ENCODE measurements at regions not wholly inside any gene's neighbourhood (a gene's known extent, or its start where the extent isn't known, plus 50 kb on each side); places are given as distances from the start of the nearest gene placed in this dataset.

DNA sequence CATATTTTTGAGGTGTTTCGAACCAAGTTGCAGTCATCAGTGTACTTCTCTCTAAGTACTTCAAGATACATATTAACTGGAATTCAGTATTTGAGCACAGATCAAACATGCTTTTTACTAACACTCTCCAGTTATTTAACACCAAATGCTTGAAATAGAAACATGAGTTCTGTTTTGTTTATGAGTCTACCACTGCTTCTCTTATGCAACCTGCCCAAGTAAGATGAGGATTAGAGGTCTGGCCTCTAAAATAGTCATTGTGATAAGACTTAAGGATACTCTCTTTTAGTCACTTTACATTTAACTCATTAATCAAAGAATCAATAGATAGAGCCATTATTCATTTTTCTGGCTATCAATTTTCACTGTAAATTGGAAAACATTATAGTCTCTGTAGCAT, 156.2 kb upstream of the THRB start:
- 93% methylated on average over 1 of the region's 1 CpG for WGBS
- H3K4me1 ChIP-seq (ENCODE audit: control insufficient read depth in 2 of 2, insufficient read depth in 2 of 2, low read length in 2 of 2), result no peaks in the 10 kb centered on the region
- H3K27me3 ChIP-seq (ENCODE audit: control insufficient read depth in 2 of 2, insufficient read depth in 1 of 2, low read length in 1 of 2), result no peaks in the 10 kb centered on the region
- H3K27ac ChIP-seq (ENCODE audit: low read depth in 1 of 2, low read length in 1 of 2), result no peak overlapping the region
- no peaks in the 10 kb centered on the region for H3K36me3 ChIP-seq (ENCODE audit: control insufficient read depth in 2 of 2, insufficient read depth in 2 of 2, low read length in 1 of 2)
- no peak overlapping the region for H3K4me3 ChIP-seq (ENCODE audit: low read length in 2 of 2)
- DNase-seq (ENCODE audit: low read depth in 6 of 9, low spot score in 9 of 9), result no peak
- H3K9me3 ChIP-seq (ENCODE audit: control insufficient read depth in 2 of 2, insufficient read depth in 1 of 2, low read length in 1 of 2), result no peaks in the 10 kb centered on the region

DNA sequence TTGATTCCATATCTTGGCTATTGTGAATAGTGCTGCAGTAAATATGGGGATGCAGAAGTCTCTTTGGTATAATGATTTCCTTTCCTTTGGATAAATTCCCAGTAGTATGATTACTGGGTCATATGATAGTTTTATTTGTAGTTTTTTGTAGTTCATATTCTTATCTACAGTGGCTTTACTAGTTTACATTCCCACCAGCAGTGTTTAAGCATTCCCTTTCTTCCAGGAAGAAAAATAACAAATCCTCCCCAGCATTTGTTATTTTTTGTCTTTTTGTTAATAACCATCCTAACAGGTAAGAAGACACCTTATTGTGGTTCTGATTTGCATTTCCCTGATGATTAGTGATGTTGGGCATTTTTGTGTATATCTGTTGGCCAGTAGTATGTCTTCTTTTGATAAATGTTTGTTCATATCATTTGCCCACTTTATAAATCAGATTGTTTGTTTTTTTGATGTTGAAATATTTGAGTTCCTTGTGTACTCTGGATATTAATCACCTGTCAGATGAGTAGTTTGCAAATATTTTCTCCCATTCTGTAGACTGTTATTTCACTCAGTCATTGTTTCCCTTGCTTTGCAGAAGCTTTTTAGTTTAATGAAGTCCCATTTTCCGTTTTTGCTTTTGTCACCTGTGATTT, 163.3 kb upstream of the THRB start:
- Histone ChIP-seq H3K4me1 (ENCODE audit: control insufficient read depth in 2 of 2, insufficient read depth in 2 of 2, low read length in 2 of 2) (no peaks in the 10 kb centered on the region), H3K36me3 (ENCODE audit: control insufficient read depth in 2 of 2, insufficient read depth in 2 of 2, low read length in 1 of 2) (no peaks in the 10 kb centered on the region), H3K9me3 (ENCODE audit: control insufficient read depth in 2 of 2, insufficient read depth in 1 of 2, low read length in 1 of 2) (no peaks in the 10 kb centered on the region), H3K4me3 (ENCODE audit: low read length in 2 of 2) (no peak overlapping the region), H3K27ac (ENCODE audit: low read depth in 1 of 2, low read length in 1 of 2) (no peak overlapping the region), H3K27me3 (ENCODE audit: control insufficient read depth in 2 of 2, insufficient read depth in 1 of 2, low read length in 1 of 2) (no peaks in the 10 kb centered on the region)
- no peak for DNase-seq (ENCODE audit: low read depth in 6 of 9, low spot score in 9 of 9)
- WGBS, result 88% methylated on average over 1 of the region's 1 CpG

DNA sequence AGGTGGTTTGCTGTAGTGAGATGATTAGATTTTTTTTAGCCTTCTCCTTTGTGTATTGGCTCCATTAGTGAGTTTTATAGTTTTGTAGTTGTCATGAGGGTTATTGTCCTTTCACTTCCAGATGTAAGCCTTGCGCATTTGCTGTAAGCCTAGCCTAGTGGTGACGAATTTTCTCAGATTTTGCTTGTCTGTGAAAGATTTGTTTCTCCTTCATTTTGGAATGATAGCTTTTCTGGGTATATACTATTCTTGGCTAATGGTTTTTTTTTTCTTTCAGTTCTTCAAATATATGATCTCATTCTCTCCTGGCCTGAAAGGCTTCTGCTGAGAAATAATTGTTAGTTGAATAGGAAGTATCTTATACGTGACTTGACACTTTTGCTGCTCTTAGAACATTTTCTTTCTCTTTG, 166.5 kb upstream of the THRB start:
- 47% methylated on average over 3 of the region's 3 CpGs for WGBS
- no peaks in the 10 kb centered on the region for H3K36me3 ChIP-seq (ENCODE audit: control insufficient read depth in 2 of 2, insufficient read depth in 2 of 2, low read length in 1 of 2)
- no peak overlapping the region for H3K4me3 ChIP-seq (ENCODE audit: low read length in 2 of 2)
- H3K9me3 ChIP-seq (ENCODE audit: control insufficient read depth in 2 of 2, insufficient read depth in 1 of 2, low read length in 1 of 2), result no peaks in the 10 kb centered on the region
- H3K27me3 ChIP-seq (ENCODE audit: control insufficient read depth in 2 of 2, insufficient read depth in 1 of 2, low read length in 1 of 2), result no peaks in the 10 kb centered on the region
- H3K4me1 ChIP-seq (ENCODE audit: control insufficient read depth in 2 of 2, insufficient read depth in 2 of 2, low read length in 2 of 2), result no peaks in the 10 kb centered on the region
- DNase-seq (ENCODE audit: low read depth in 6 of 9, low spot score in 9 of 9), result no peak
- H3K27ac ChIP-seq (ENCODE audit: low read depth in 1 of 2, low read length in 1 of 2), result no peak overlapping the region

DNA sequence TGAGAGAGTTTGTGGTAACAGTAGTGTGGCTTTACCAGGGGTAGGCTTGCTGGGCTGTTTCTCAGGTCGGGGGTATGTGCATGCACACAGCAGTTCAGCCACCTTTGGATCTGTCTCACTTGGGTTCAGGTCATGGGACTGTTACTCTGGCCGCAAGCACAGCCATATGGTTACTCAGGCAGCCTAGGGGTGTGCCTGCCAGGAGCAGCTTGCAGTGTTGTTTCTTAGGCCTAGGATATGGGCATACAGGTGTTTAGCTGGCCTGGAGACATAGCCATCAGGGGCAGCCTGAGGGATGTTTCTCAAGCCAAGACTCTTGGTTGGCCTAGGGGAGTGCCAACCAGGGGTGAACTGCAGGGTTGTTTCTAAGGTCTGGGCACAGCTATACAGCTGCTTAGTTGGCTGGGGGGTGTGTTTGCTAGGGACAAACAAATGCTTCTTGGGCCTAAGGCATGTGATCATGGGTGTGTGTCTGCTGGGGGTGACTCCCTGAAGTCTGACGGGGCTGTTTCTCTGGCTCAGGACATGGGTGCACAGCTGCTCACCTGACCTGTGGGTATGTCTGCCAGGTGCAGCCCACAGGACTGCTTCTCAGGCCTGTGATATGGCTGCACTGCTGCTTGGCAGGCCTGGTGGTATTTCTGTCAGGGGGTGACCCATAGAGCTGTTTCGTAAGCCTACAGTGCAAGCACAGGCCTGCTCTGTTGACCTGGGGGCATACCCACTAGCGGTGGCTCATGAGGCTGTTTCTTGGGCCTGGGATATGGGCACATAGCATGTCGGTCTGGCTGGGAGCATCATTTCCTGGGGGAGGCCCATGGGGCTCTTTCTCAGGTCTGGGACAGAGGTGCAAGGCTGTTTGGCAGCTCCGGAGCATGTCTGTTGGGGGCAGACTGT, 168.0 kb upstream of the THRB start:
- Histone ChIP-seq H3K27me3 (ENCODE audit: control insufficient read depth in 2 of 2, insufficient read depth in 1 of 2, low read length in 1 of 2) (no peaks in the 10 kb centered on the region), H3K4me3 (ENCODE audit: low read length in 2 of 2) (no peak overlapping the region), H3K4me1 (ENCODE audit: control insufficient read depth in 2 of 2, insufficient read depth in 2 of 2, low read length in 2 of 2) (no peaks in the 10 kb centered on the region), H3K27ac (ENCODE audit: low read depth in 1 of 2, low read length in 1 of 2) (no peak overlapping the region), H3K9me3 (ENCODE audit: control insufficient read depth in 2 of 2, insufficient read depth in 1 of 2, low read length in 1 of 2) (no peaks in the 10 kb centered on the region), H3K36me3 (ENCODE audit: control insufficient read depth in 2 of 2, insufficient read depth in 2 of 2, low read length in 1 of 2) (no peaks in the 10 kb centered on the region)
- DNase-seq (ENCODE audit: low read depth in 6 of 9, low spot score in 9 of 9), result no peak
- 96% methylated on average over 7 of the region's 7 CpGs for WGBS

- Histone ChIP-seq H3K27ac (ENCODE audit: low read depth in 1 of 2, low read length in 1 of 2) (no peak overlapping the region), H3K4me1 (ENCODE audit: control insufficient read depth in 2 of 2, insufficient read depth in 2 of 2, low read length in 2 of 2) (no peaks in the 10 kb centered on the region), H3K27me3 (ENCODE audit: control insufficient read depth in 2 of 2, insufficient read depth in 1 of 2, low read length in 1 of 2) (no peaks in the 10 kb centered on the region), H3K36me3 (ENCODE audit: control insufficient read depth in 2 of 2, insufficient read depth in 2 of 2, low read length in 1 of 2) (no peaks in the 10 kb centered on the region), H3K9me3 (ENCODE audit: control insufficient read depth in 2 of 2, insufficient read depth in 1 of 2, low read length in 1 of 2) (no peaks in the 10 kb centered on the region), H3K4me3 (ENCODE audit: low read length in 2 of 2) (no peak overlapping the region)
- 94% methylated on average over 6 of the region's 6 CpGs for WGBS
- no peak for DNase-seq (ENCODE audit: low read depth in 6 of 9, low spot score in 9 of 9)
Observed at GRCh38 chr3:24663406-24663805, 168.8 kb upstream of the THRB start.

GRCh38 chr3:24668039-24668438, 173.4 kb upstream of the THRB start:
- WGBS, result 93% methylated on average over 3 of the region's 3 CpGs
- Histone ChIP-seq H3K27ac (ENCODE audit: low read depth in 1 of 2, low read length in 1 of 2) (no peak overlapping the region), H3K9me3 (ENCODE audit: control insufficient read depth in 2 of 2, insufficient read depth in 1 of 2, low read length in 1 of 2) (no peaks in the 10 kb centered on the region), H3K27me3 (ENCODE audit: control insufficient read depth in 2 of 2, insufficient read depth in 1 of 2, low read length in 1 of 2) (no peaks in the 10 kb centered on the region), H3K4me1 (ENCODE audit: control insufficient read depth in 2 of 2, insufficient read depth in 2 of 2, low read length in 2 of 2) (no peaks in the 10 kb centered on the region), H3K36me3 (ENCODE audit: control insufficient read depth in 2 of 2, insufficient read depth in 2 of 2, low read length in 1 of 2) (no peaks in the 10 kb centered on the region), H3K4me3 (ENCODE audit: low read length in 2 of 2) (no peak overlapping the region)
- no peak for DNase-seq (ENCODE audit: low read depth in 6 of 9, low spot score in 9 of 9)

DNA sequence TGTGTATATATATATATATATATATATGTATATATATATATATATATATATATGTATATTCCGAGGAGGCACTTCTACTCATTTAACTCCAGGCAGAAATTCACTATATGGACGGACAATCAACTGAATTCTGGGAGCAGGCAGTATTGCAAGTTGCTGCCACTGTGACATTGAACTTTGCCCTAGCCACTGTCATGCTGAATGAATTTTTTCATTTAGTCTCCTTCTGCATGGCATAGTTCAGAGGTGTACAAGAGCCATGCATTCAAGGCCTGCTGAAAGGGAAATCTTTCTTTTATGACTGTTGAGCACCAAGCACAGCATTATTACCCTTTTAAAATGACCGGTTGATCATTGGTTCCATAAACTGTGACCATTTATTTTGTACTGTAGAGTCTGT, 176.2 kb upstream of the THRB start:
- Histone ChIP-seq H3K27ac (ENCODE audit: low read depth in 1 of 2, low read length in 1 of 2) (no peak overlapping the region), H3K4me3 (ENCODE audit: low read length in 2 of 2) (no peak overlapping the region), H3K36me3 (ENCODE audit: control insufficient read depth in 2 of 2, insufficient read depth in 2 of 2, low read length in 1 of 2) (no peaks in the 10 kb centered on the region), H3K9me3 (ENCODE audit: control insufficient read depth in 2 of 2, insufficient read depth in 1 of 2, low read length in 1 of 2) (no peaks in the 10 kb centered on the region), H3K27me3 (ENCODE audit: control insufficient read depth in 2 of 2, insufficient read depth in 1 of 2, low read length in 1 of 2) (no peaks in the 10 kb centered on the region), H3K4me1 (ENCODE audit: control insufficient read depth in 2 of 2, insufficient read depth in 2 of 2, low read length in 2 of 2) (no peaks in the 10 kb centered on the region)
- 98% methylated on average over 3 of the region's 3 CpGs for WGBS
- DNase-seq (ENCODE audit: low read depth in 6 of 9, low spot score in 9 of 9), result no peak

DNA sequence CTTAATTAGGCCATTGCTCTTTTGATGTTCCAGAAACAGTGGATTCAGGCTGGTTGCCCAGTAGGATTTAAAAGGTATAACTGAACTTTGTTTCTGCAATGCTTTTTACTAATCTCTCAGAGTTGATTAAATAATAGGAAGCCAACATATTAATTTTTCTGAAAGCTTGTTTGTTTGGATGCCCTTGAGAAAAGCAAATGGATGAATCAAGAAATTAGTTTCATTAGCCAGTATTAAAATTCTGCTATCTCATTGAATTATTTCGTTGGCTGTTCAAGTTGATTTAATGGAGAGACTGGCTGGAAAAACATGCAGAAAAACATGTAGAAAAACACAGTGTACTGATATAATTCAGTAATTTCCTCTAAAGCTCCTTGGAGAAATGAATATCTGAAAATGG, 178.9 kb upstream of the THRB start:
- no peaks in the 10 kb centered on the region for H3K27me3 ChIP-seq (ENCODE audit: control insufficient read depth in 2 of 2, insufficient read depth in 1 of 2, low read length in 1 of 2)
- WGBS, result 86% methylated on average over 1 of the region's 1 CpG
- DNase-seq (ENCODE audit: low read depth in 6 of 9, low spot score in 9 of 9), result no peak
- no peak overlapping the region for H3K27ac ChIP-seq (ENCODE audit: low read depth in 1 of 2, low read length in 1 of 2)
- H3K9me3 ChIP-seq (ENCODE audit: control insufficient read depth in 2 of 2, insufficient read depth in 1 of 2, low read length in 1 of 2), result no peaks in the 10 kb centered on the region
- H3K4me3 ChIP-seq (ENCODE audit: low read length in 2 of 2), result no peak overlapping the region
- peaks cover 0 to 3% of the 10 kb centered on the region in 2 donors for H3K4me1 ChIP-seq (ENCODE audit: control insufficient read depth in 2 of 2, insufficient read depth in 2 of 2, low read length in 2 of 2)
- no peaks in the 10 kb centered on the region for H3K36me3 ChIP-seq (ENCODE audit: control insufficient read depth in 2 of 2, insufficient read depth in 2 of 2, low read length in 1 of 2)

- Histone ChIP-seq H3K27me3 (ENCODE audit: control insufficient read depth in 2 of 2, insufficient read depth in 1 of 2, low read length in 1 of 2) (no peaks in the 10 kb centered on the region), H3K27ac (ENCODE audit: low read depth in 1 of 2, low read length in 1 of 2) (no peak overlapping the region), H3K4me3 (ENCODE audit: low read length in 2 of 2) (no peak overlapping the region), H3K4me1 (ENCODE audit: control insufficient read depth in 2 of 2, insufficient read depth in 2 of 2, low read length in 2 of 2) (peaks cover 0 to 3% of the 10 kb centered on the region in 2 donors), H3K9me3 (ENCODE audit: control insufficient read depth in 2 of 2, insufficient read depth in 1 of 2, low read length in 1 of 2) (no peaks in the 10 kb centered on the region), H3K36me3 (ENCODE audit: control insufficient read depth in 2 of 2, insufficient read depth in 2 of 2, low read length in 1 of 2) (no peaks in the 10 kb centered on the region)
- DNase-seq (ENCODE audit: low read depth in 6 of 9, low spot score in 9 of 9), result no peak
- 95% methylated on average over 2 of the region's 2 CpGs for WGBS
Observed at GRCh38 chr3:24674261-24674660, 179.6 kb upstream of the THRB start.

Measured in thymus (tissue), 11 donors.